Middle frontal gyrus (tissue), 1 donor: ENCODE measurements at regions not wholly inside any gene's neighbourhood (a gene's known extent, or its start where the extent isn't known, plus 50 kb on each side); places are given as distances from the start of the nearest gene placed in this dataset.

Experiments
- DNase-seq: peaks from one replicate; pipeline ENCODE4 v3.0.0-alpha.2; 2015; ENCODE audit warnings: low spot score; ENCODE audit errors: extremely low spot score

DNA sequence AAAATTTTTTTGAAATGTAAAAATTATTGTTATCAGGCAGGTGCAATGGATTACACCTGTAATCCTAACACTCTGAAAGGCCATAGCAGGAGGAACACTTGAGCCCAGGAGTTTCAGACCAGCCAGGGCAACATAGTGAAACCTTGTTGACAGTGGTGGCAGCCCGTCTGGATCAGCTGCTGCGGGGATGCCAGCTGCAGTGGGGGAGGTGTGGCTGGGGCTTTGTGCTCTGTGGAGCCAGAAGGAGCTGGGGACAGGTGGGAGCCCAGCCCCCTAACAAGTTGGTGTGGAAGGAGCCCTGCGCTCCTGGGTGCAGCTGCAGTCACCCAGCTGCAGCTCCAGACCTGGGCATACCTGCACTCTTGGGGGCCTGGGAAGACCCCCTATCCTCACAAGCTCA, 182.4 kb upstream of the MC4R start:
- DNase-seq, result no peak

DNA sequence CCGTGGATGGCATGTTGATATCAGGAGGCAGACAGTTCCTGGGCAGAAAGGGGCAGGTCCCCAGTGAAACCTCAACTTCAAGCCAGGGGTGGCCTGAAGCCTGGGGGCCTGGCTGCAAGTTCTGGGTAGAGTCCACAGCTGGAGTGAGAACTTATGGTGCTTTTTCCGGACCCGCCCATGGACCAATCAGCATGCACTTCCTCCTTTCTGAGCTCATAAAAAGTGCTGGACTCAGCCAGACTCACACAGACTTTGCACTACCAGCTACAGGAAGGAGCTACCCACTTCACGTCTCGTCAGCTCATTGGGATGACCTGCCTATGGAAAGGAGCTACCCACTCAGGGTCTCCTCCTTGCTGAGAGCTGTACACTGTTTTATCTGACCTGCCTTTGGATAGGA, 183.1 kb upstream of the MC4R start:
- DNase-seq, result no peak

DNA sequence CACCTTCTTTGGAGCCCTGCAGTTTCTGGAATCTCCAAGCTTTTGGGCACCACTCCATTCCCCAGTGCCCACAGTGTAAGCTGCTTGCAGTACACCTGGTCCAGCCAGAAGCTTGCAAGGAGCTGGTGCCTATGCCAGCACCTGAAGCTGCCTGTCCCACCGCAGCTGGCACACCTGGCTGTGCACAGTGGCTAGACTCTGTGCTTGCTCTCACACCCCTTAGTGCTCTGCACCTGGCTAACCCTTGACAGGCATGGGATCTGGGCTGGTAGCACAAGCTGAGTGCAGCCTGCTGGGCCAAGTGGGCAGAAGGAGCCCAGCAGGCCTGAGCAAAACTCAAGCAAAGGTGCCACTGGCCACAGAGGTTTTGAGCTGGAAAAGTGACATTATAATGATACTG, 183.8 kb upstream of the MC4R start:
- no peak for DNase-seq

DNA sequence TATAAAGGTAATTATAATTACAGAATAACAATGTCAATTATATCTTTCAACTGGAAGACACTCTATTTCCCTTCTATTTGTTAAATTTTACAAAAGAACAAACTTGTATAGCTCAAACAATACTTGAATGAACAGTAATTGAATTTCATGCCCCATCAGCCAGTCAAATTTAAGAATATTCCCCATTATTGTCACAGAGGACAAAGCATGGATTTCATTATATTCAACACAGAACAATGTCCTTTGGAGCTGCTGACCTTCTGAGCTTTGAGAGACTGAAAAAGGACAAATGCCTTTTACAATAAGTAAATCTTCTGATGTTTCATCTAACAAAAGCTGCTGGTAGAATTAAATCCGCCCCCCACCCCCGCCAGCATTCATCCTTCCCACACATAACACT, 187.5 kb upstream of the MC4R start:
- no peak for DNase-seq

DNA sequence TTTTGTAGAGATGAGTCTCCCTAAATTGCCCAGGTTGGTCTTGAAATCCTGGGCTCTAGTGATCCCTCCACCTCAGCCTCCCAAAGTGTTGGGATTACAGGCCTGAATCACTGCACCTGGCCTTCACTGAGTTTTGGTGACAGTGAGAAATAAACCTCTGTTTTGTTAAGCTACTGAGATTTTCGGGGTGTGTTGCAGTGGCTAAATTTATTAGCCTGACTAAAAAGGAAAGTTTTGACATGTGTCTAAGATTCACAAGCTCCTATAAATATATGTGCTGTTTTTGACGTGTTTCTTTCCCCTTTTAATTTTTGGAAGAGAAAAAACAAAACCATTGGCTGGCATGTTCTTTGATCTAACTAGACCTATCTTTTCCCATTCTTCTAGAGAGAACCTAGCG, 190.5 kb upstream of the MC4R start:
- no peak for DNase-seq

DNA sequence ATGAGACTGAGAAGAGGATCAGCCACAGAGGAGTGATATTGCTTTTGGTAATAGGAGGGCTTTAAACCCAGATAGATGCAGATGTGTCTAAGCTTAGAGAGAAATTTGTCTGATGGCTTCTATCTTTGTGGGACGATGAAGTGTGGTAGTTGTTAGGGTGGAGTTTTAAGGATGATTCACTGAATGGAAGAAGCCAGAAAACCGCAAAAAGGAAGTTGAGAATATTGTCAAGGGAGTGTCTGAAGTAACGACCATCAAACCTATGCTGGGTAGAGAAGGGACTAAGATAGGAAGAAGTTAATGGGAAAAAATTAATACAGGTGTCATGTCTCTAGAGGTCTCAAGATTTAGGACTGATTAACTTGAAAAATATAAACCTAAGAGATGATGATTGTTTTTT, 195.6 kb upstream of the MC4R start:
- no peak for DNase-seq

DNA sequence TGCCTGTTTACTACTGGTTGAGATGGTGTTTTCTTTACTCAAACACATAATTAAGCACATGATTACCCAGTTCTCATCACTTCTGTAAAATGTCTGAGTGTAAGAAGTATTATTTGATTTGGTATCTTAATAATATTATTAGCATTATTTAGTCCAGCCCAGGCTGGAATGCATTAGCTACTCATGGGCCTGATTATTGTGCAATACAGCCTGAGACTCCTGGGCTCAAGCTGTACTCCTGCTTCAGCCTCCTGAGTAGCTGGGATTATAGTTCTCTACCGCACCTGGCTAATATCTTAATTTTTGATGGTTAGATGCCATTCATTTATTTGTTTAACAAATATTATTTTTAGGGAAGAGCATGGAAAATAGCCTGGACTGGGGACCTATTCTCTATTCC, 197.6 kb upstream of the MC4R start:
- DNase-seq, result no peak

DNA sequence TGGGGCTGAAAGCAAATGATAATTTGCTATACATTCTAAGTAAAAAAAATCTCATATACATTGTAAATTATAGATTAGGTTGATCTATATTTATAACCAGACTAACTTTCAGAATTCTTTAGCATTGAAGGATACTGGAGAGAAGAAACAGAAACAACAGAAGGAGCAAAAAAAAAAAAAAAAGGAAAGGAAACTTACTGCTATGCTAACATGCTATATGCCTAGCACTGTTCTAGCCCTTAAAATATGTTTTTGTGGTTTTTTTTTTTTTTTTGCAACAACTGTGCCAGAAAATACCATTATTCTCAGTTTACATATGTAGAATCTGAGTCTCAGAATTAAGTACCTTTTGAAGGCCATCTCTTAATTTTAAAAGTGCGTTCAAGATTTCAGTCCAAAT, 204.9 kb upstream of the MC4R start:
- no peak for DNase-seq

DNA sequence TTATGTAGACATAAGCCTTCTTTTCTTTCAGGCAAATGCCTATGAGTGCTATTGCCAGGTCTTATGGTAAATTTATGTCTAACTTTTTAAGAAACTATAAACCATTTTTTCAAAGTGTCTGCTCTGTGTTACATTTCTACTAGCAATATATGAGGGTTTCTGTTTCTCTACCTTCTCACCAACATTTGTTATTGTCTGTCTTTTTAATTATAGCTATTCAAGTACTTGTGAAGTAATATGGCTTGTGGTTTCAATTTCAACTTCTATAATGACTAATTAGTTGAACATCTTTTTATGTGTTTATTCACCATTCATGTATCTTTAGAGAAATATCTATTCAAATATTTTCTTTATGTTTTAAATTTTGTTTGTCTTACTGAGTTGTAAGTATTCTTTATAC, 213.1 kb upstream of the MC4R start:
- DNase-seq, result no peak

DNA sequence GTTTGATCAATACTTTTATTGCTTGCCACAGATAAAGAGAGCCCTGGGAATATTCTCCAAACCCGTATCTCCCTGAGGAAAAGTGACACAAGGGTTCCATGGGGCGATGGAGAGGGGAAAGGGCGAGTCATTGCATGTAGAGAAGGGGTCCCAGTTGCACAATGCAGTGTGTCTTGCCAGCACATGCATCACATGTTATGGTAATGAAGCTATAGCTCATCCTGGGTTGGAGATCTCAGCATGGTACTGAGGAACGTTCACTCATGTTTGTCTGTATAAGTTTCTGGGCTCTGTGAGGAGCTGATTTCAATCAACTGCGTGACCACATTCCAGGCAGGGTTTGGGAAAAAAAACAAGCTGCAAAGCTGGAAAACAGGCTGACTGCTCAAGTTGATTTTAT, 220.7 kb upstream of the MC4R start:
- no peak for DNase-seq

DNA sequence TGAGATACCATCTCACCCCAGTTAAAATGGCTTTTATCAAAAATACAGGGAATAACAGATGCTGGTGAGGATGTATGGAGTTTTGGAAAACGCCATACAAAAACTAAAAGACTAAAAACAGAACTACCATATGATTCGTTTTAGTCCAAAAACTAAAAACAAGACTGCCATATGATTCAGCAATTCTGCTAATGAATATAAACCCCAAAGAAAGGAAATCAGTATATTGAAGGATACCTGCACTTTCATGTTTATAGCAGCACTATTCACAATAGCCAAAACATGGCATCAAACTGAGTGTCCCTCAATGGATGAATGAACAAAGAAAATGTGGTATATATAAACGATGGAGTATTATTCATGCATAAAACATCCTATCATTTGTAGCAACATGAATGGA, 224.4 kb upstream of the MC4R start:
- DNase-seq, result no peak

DNA sequence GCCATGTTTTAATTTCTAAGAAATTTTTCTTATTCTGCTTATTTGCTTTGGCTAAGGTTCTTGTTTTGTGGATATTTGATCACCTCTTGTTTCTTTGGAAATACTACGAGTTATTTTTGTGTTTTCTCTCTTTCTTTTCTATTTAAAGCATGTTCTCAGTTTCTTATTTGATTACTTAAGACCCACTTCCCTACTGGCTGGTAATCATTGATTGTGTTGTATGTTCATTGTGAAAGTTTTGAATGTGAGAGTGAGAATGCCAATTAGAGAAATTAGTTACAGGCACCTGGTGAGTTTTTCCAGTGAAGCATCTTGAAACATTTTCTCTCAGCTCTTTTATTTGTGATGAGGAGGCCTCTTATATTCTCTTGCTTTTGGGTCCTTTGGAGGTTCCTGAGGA, 226.7 kb upstream of the MC4R start:
- DNase-seq, result no peak

DNA sequence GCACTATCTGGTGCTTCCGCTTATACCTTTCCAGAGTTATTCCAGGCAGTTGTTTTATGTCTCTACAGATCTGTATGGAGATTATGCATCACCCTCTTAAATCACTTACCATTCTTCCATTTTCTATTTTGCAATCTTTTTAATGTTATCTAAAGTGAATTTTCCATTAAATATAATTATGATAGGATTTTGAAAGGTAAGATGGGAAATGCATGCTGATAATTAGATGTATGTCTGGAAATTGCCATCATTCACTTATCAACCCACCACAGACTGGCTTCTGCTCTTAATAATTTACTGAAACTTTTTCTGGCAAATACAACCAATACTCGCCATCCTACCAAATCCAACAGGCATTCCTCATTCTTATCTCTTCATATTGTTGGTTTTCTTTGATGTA, 227.4 kb upstream of the MC4R start:
- DNase-seq, result no peak

DNA sequence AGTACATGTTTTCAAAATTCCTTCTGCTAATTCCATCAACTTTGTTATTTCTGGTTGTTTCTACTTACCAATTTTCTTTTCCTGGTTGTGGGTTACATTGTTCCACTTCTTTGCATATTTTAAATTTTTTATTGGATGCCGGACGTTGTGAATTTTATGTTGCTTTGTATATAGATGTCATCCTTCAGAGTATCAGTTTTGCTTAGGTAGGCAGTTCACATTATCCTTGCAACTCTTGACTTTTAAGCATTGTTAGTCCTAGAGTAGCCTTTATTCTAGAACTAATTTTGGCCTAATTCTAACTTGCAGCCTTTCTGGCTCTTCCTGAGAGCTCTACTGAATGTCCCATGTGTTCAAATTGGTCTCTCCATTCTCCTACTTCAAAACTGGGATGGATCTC, 228.7 kb upstream of the MC4R start:
- DNase-seq, result no peak

DNA sequence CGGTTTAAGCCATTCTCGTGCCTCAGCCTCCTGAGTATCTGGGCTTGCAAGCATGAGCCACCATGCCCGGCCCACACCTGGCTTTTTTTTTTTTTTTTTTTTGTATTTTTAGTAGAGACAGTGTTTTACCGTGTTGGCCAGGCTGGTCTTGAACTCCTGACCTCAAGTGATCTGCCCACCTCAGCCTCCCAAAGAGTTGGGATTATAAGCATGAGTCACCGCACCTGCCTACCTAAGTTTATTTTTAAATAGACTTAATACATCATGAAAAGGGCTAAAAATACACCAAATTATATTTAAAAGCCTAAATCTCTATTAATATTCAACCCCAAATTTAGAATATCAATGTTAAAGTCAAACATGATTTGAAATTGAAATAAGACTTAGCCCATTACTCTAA, 250.8 kb upstream of the MC4R start:
- DNase-seq, result no peak

DNA sequence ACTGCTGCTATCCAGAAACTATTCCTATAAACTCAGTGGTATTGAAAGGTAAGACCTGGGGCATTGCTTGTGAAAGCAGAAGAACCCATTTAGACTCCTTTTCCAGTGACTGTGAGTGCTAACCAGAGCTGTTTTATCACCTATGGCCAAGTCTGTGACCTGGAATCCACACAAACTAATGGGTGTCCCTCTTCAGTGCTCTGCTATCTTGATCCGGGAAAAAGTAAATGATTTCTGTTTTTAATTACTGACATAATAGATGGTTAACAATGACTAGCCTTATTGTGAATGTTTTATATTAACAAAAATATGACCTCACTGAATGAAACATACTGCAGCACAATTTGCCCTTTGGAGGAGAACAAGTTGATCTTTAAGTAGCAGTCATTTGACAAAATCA, 251.6 kb upstream of the MC4R start:
- DNase-seq, result no peak

DNA sequence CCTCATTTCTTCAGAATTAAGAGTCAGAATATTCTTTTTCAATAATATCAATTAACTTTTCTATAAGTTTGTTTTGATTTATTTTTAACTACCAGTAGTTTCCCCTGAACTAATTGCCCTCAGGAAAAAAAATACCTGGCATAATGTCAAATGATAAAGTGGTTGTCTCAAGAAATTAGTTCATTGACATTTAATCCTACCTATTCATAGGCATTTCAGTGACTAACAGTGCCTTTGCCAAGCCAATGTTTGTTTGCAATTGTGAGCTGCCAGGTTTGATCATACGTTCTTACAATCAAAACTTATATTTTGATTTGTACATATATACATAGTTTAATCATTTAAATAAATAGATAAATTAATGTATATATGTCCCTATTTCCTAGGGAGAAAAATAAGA, 267.3 kb upstream of the MC4R start:
- DNase-seq, result no peak

DNA sequence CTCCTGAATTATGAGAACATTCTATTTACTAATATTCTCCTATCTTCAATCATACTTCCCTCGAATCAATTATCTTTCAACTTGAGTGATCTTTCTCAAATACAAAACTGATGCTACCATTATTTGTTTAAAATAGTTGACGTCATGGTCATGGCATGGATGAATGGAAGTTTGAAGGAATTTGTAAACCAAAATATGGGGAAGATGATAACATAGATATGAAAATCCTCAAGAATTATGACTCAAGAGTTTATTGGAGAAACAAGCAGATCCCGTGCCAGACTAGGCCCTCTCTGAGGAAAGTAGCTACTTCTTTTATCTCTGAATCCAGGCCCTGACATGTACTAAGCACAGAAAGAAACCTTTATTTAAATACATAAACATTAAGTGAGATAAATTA, 270.4 kb upstream of the MC4R start:
- no peak for DNase-seq

DNA sequence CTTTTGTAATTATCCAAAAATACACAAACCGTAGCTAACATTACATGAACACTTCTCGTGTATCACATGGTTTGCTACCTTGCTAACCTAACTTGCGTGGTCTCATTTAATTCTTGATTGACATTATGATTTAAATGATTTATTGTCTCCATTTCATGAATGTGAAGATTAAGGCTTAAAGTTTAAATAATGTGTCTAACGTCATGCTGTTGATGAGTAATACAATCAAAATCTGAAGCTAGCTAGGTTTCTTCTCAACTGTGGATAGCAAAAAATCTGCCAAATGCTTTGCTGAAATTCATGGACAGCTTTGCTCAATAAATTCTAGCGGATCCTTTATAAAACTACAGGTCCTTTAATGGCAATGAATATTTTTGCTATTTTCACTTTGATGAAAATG, 274.1 kb upstream of the MC4R start:
- no peak for DNase-seq

DNA sequence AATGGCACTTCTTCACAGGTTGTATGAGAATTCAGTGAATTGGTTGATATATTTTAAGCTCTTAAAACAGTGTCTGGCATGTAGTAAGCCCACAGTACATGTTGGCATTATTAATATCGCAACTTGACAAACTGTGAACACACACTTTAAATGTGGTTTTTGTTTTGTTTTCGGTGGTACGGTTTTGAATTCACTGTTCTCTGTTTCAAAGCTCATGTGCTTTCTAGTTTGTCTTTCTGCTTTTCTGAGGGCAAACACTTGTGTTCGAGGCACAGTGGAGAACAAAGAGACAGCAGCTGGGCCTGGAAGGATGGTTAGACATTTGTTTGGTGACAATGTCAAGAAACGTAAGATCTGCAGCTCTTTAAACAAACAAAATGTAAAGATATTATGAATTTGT, 276.5 kb upstream of the MC4R start:
- no peak for DNase-seq

DNA sequence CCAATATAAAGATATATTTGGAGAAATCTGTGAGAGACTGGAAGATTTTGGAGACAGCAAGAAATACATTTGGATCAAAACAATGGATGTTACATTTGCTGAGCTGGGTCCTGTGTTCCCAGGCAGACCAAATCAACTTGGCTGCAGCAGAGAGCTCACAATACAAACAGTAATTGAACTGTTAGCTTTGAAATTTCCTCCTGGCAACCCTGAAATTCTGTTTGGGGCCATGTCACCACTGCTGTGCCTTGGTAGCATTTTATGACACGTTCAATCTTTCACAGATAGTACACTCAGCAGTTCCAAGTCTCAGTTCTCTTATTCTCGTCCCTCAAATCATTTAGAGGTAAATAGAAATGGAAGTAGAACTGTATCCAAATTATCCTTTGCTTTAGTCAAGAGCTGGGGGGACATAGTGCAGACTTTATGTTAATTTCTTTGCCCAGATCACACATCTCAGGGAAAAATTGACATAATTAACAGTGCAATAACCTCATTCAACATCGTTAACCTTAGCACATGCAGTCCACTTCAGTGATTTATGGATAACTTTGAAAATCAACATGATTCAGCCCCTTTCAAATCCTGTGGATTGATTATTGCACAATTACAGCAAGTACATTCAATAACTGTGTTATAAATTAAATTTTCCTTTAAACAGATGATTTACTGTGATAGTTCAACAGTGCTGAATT, 277.4 kb upstream of the MC4R start:
- DNase-seq, result no peak

DNA sequence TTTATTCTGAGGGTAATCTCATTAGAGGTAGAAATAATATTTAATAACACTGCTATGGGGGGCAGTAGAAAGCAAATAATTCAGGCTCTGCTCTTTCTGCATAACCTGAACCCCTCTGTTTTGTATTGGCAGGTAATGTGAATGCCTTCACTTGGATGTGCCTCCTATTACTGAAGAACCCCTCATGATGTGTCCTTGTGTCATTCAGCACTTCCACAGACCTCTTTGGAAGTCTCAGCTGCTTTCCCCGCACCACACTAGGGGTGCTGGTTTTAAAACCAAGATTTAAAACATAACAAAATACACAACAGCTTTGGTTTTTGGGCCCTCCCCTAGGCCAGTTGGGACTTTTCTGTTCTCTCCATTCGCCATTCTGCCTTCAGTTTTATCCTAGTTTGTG, 281.7 kb upstream of the MC4R start:
- no peak for DNase-seq

DNA sequence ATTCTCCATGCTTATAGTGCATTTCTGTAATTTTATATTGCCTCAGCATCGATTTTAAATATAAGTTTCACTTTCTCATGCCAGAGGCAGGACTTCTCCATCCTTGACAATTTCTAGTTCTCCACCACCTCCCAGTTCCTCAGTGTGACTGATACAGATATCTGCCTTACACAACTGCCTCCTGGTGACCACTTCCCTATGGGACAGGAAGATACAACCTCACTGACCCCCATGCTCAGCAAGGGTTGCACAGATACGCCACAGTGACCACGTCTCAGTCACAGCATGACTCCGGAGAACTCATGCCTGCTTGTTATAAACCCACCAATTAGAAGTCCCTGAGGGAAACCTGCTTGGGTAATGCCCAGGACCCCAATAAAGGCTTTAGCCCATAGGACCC, 284.0 kb upstream of the MC4R start:
- DNase-seq, result no peak

DNA sequence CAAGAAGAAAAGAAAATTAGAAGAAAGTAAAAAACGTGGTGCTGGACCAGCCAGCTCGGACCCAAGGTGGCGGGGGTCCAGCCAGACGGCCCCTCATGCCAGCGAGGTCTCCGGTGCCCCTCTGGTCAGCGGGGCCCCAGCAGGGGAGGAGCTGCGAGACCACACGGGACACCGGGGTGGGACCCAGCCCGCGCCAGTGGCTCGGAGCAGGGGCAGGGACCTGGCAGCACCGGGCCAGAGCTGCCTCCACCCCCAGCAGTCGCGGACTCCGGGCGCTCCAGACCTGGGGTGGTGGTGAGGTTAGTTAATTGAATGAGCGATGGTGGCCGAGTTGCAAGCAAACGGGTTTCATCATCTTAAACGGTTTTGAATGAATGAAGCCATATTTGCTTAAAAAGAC, 289.9 kb upstream of the MC4R start:
- no peak for DNase-seq
